GM23248 (cell line): ENCODE measurements at regions not wholly inside any gene's neighbourhood (a gene's known extent, or its start where the extent isn't known, plus 50 kb on each side); places are given as distances from the start of the nearest gene placed in this dataset.
"Not testable (repeated sequence)": the region's sequence is repeated elsewhere in the genome, so short reads cannot be mapped to it uniquely, and the experiment has no call there.

Source experiments
- EZH2 ChIP-seq: fragments of 200-600 bp; sonication (generic); IDR thresholded peaks from 2 replicates; pipeline ENCODE4 v1.6.1; 2018; ENCODE audit warnings: antibody characterized with exemption, mild to moderate bottlenecking; ENCODE audit not compliant: insufficient read depth, poor library complexity, severe bottlenecking
- EZH2phosphoT487 ChIP-seq: fragments of 200-600 bp; sonication (generic); IDR thresholded peaks from 2 replicates; pipeline ENCODE4 v1.6.1; 2018; ENCODE audit warnings: antibody characterized with exemption, moderate library complexity, mild to moderate bottlenecking, low read depth; ENCODE audit not compliant: insufficient read depth

DNA sequence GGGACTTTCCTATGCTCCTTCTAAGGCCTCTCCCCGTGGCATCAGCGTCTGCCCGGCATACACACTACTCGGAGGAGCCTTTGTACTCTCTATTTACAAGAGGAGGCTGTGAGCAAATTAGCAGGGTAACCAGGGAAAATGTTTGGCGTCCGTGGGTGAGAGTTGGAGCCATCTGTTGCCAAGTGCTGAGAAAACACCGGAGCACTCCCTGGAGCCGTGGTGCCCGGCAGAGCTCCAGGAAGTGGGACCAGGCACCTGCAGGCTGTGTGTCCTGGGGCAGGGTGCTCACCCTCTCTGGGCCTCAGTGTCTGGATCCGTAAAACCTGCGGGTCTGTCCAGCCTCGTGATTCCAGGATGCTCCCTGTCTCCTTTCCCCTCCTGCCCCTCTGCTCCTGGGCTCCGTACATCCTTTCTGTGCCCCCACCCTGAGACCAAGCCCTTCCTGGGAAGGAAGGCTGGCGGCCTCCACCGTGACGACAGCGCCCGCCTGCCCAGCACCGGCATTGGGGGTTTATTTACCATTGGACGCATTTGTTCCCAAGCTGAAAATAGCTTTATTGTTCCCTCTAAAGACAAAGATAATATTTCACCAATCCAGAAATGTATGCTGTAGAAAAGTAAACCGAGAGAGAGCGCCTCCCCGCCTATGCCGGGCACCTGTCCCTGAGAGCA, 174.4 kb downstream of the ZNF479 start:
- not testable (repeated sequence) for TF ChIP-seq EZH2phosphoT487, EZH2
